ENCODE measurements at regions not wholly inside any gene's neighbourhood (a gene's known extent, or its start where the extent isn't known, plus 50 kb on each side); places are given as distances from the start of the nearest gene placed in this dataset.

GRCh38 chr1:224874775-224875174 lies 54.7 kb upstream of the DNAH14 start:
- Histone ChIP-seq H3K4me1 (ENCODE audit: control insufficient read depth, insufficient read depth, low read length) (no peaks in the 10 kb centered on the region), H3K27ac (ENCODE audit: low read depth, low read length) (no peak overlapping the region), H3K36me3 (ENCODE audit: control insufficient read depth, insufficient read depth, low read length) (no peaks in the 10 kb centered on the region), H3K4me3 (ENCODE audit: low read depth, low read length) (no peak overlapping the region), H3K9me3 (ENCODE audit: control insufficient read depth, insufficient read depth, low read length) (no peaks in the 10 kb centered on the region), H3K27me3 (ENCODE audit: control insufficient read depth, insufficient read depth, low read length) (no peaks in the 10 kb centered on the region)
- DNase-seq (ENCODE audit: low read depth in 4 of 6, low spot score in 6 of 6), result peak in 2 of 6 donors; percentile 31 to 52
- 9% methylated on average over 5 of the region's 7 CpGs for WGBS (ENCODE audit: insufficient coverage)

GRCh38 chr1:224879162-224879803 lies 50.2 kb upstream of the DNAH14 start:
- DNase-seq (ENCODE audit: low read depth in 4 of 6, low spot score in 6 of 6), result peak in 2 of 6 donors; percentile 44 to 48
- no peak overlapping the region for H3K4me3 ChIP-seq (ENCODE audit: low read depth, low read length)
- H3K4me1 ChIP-seq (ENCODE audit: control insufficient read depth, insufficient read depth, low read length), result peaks cover 4% of the 10 kb centered on the region
- H3K9me3 ChIP-seq (ENCODE audit: control insufficient read depth, insufficient read depth, low read length), result no peaks in the 10 kb centered on the region
- H3K27me3 ChIP-seq (ENCODE audit: control insufficient read depth, insufficient read depth, low read length), result no peaks in the 10 kb centered on the region
- H3K27ac ChIP-seq (ENCODE audit: low read depth, low read length), result no peak overlapping the region
- H3K36me3 ChIP-seq (ENCODE audit: control insufficient read depth, insufficient read depth, low read length), result no peaks in the 10 kb centered on the region
- 0% methylated on average over 1 of the region's 5 CpGs for WGBS (ENCODE audit: insufficient coverage)

Measured in spinal cord (tissue), 9 donors.